ENCODE measurements at regions not wholly inside any gene's neighbourhood (a gene's known extent, or its start where the extent isn't known, plus 50 kb on each side); places are given as distances from the start of the nearest gene placed in this dataset.

GRCh38 chr12:128178966-128179365, 88.0 kb upstream of the TMEM132C start:
- ATAC-seq (ENCODE audit: poor library complexity) (no peak), DNase-seq (no peak)
- intact Hi-C loops (cut with DNase I), result no loop called here

DNA sequence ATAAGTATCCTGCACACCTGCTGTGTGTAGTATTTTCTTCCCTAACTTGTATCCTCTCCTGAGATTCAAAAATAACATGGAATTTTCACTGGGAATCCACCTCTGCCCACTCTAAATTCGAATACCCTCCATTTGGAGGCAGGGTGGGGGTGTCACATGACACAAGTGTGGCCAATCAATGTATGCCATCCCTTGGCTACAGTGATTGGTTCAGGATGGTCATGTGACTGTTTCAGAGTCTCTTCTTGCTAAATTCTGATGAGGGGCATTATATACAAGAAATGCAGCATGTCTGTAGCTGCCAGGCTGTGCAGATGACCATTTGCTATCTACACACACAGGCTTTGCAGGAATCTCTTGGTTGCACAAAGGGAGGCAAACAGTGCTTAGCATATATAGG, 86.8 kb upstream of the TMEM132C start:
- intact Hi-C loops (cut with DNase I), result no loop called here

GRCh38 chr12:128190052-128190451, 76.9 kb upstream of the TMEM132C start:
- intact Hi-C loops (cut with DNase I), result no loop called here
- ATAC-seq (ENCODE audit: poor library complexity) (no peak), DNase-seq (no peak)

More for the DNA sequence above, 86.8 kb upstream of the TMEM132C start:
- no peak for ATAC-seq (ENCODE audit: poor library complexity)
- DNase-seq, result no peak

GRCh38 chr12:128190614-128191013, 76.4 kb upstream of the TMEM132C start:
- intact Hi-C loops (cut with DNase I), result no loop called here
- DNase-seq, result no peak
- peak; percentile 62 for ATAC-seq (ENCODE audit: poor library complexity)

DNA sequence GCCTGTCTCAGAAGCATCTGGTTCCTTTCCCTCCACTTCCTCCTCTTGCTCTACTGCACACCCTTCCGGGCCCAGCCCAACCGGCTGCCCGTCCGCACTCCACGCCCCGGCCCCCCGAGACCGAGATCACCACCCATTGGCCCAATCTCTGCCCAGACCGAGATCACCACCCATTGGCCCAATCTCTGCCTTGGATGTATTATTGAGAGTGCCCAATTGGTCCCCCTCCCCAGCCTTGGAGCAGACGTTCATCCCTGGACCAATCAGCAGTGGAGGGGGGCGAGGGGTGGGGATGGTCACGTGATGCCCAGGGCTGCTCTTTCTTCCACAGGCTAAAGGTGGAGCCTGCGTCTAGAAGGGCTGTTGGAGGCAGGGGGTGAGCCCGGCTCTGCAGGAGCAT, 75.6 kb upstream of the TMEM132C start:
- no peak for DNase-seq
- intact Hi-C loops (cut with DNase I), result no loop called here
- no peak for ATAC-seq (ENCODE audit: poor library complexity)

GRCh38 chr12:128204711-128205110, 62.3 kb upstream of the TMEM132C start:
- ATAC-seq (ENCODE audit: poor library complexity) (no peak), DNase-seq (no peak)
- intact Hi-C loops (cut with DNase I), result no loop called here

DNA sequence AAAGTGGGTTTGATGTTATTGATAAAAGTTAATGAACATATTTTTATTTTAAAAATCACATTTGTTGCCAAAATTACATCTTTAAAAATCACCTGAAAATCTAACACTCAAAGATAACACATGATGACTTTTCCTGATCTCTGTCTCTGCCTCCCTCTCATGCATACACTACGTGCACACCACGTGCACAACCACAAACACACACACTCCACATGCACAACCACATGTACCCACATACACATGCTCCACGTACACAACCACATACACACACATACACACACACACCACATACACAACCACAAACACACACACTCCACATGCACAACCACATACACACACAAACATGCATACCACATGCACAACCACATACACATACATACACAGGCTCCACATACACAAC, 61.8 kb upstream of the TMEM132C start:
- intact Hi-C loops (cut with DNase I), result no loop called here
- no peak for DNase-seq
- ATAC-seq (ENCODE audit: poor library complexity), result no peak

- no peak for DNase-seq
- no peak for ATAC-seq (ENCODE audit: poor library complexity)
These were observed 61.2 kb upstream of the TMEM132C start for GRCh38 chr12:128205758-128206157.

More at GRCh38 chr12:128205758-128206157, 61.2 kb upstream of the TMEM132C start:
- intact Hi-C loops (cut with DNase I), result no loop called here

Data from Right ventricle myocardium superior (tissue), 1 donor.